Gastroesophageal sphincter (tissue), 3 donors: ENCODE measurements at regions not wholly inside any gene's neighbourhood (a gene's known extent, or its start where the extent isn't known, plus 50 kb on each side); places are given as distances from the start of the nearest gene placed in this dataset.

Source experiments
- EP300 ChIP-seq: sonication (generic); formaldehyde crosslinking; IDR thresholded peaks from one replicate; pipeline ENCODE4 v1.6.1; 2017; ENCODE audit warnings: antibody characterized with exemption, mild to moderate bottlenecking
- TF ChIP-seq, protein P1 (sequence below), 4 experiments: fragments of 200-600 bp in 2 of 4; fragments of 450-650 bp in 2 of 4; sonication (generic) in 1 of 4; IDR thresholded peaks; one replicate each; pipeline ENCODE4 v1.5.1; 2017 to 2019; ENCODE audit warnings: antibody characterized with exemption in 4 of 4, mild to moderate bottlenecking in 2 of 4, moderate library complexity in 2 of 4

GRCh38 chr1:217982331-217983050 is 302.6 kb upstream of the RRP15 start:
- TF ChIP-seq, protein P1, sequence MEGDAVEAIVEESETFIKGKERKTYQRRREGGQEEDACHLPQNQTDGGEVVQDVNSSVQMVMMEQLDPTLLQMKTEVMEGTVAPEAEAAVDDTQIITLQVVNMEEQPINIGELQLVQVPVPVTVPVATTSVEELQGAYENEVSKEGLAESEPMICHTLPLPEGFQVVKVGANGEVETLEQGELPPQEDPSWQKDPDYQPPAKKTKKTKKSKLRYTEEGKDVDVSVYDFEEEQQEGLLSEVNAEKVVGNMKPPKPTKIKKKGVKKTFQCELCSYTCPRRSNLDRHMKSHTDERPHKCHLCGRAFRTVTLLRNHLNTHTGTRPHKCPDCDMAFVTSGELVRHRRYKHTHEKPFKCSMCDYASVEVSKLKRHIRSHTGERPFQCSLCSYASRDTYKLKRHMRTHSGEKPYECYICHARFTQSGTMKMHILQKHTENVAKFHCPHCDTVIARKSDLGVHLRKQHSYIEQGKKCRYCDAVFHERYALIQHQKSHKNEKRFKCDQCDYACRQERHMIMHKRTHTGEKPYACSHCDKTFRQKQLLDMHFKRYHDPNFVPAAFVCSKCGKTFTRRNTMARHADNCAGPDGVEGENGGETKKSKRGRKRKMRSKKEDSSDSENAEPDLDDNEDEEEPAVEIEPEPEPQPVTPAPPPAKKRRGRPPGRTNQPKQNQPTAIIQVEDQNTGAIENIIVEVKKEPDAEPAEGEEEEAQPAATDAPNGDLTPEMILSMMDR (IDR thresholded peaks at IDR 0.05), result no peak
- no peak for TF ChIP-seq EP300
